Stimulated activated CD8-positive, alpha-beta memory T cell treated with anti-CD3 and anti-CD28 coated beads, Interleukin-4, amount 100 ng/mL, for 24 hours (primary cell): ENCODE measurements at regions not wholly inside any gene's neighbourhood (a gene's known extent, or its start where the extent isn't known, plus 50 kb on each side); places are given as distances from the start of the nearest gene placed in this dataset.
"Not testable (repeated sequence)": the region's sequence is repeated elsewhere in the genome, so short reads cannot be mapped to it uniquely, and the experiment has no call there.

Experiments used
- DNase-seq: peaks from one replicate; pipeline ENCODE4 v3.0.0-alpha.2; 2020; ENCODE audit warnings: low read depth

DNA sequence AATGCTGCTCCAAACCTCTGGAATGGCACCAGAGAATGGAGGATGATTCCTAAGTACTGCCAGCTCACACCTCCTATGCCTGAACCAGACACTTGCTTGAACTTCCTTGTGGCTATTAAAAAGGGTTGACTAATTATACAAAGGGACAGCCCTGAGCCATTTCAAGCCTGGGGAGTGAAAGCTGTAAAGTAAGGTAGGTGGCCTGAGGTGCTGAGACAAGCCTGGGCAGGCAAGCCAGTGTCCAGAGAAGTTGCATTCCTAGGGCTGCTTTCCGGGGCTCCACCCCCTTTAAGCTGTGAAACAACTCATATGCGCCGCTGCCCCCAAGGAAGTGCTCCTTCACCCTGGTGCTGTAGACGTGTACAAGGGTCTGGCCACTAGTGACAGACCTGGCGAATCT lies 79.9 kb upstream of the SLC1A3 start:
- DNase-seq: no peak

DNA sequence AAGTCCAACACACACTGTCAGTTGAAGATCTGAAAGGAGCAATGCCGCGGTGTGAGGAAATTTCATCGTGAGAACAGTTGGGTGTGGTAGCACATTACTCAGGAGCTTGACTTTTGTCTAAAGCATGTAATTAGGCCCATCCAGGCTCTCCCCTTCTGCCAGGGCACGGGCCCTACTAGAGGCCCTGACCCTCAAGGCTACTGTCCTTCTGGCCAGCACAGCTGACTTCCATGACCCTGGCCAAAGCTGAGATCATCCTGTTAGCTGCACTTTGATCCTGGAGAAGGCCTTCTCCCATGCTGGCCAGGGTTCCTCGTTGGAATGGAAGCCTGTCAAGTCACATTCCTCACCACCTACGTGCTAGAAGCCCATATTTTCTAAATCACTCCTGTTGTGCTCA lies 77.8 kb upstream of the SLC1A3 start:
- DNase-seq: no peak

DNA sequence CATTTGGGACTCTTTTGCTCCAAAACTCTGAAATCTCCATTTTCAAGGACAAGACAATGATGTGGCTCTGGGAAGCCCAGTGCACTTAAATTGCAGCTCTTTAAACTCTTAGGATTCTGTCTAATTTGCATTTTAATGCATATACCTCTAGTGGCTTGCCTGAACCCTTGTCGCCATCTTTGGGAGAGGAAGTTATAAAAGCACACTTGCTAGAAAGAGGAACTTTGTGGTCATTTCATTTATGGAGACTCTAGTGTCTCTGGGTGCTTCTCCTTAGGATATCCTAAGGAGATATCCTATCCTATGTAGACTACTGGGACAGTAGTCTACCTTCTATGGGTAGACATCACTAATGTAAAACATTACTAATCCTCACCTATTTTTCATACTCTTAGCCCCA lies 77.3 kb upstream of the SLC1A3 start:
- no peak for DNase-seq

DNA sequence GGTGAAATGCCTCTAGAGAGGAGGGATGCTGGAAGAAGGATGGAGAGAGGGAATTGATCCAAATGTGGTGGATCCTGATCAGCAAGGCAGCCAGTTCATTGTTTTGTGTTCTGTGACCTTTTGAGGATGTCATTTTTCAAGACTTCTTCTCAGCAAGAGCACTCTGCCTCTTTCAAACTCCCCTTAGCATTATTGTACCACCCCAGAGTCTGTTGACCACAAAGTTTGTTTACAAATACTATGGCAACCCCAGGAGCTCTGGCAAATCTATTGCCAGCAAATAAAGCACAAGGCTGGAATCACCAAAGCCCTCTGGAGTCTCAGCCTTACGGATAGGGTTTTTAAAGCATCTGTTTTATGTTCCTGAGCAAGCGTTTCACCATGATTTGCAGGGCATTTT lies 76.2 kb upstream of the SLC1A3 start:
- no peak for DNase-seq

DNA sequence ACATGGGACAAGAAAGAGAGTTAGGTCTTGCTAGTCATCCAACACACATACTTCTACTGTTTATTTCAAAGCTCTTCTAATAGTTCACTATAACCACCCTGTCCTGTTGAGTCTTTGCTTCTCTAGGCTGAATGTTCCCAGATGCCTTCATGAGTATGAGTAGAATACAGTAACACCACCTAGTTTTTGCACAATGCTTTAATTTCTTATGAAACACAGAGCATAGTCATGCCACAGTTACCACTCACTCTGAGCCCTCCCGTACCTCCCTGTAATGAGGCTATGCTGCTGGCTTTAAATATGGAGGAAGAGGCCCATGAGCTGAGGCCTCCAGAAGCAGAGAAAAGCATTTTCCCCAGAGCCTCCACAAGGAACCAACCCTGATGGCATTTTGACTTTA lies 75.0 kb upstream of the SLC1A3 start:
- no peak for DNase-seq

DNA sequence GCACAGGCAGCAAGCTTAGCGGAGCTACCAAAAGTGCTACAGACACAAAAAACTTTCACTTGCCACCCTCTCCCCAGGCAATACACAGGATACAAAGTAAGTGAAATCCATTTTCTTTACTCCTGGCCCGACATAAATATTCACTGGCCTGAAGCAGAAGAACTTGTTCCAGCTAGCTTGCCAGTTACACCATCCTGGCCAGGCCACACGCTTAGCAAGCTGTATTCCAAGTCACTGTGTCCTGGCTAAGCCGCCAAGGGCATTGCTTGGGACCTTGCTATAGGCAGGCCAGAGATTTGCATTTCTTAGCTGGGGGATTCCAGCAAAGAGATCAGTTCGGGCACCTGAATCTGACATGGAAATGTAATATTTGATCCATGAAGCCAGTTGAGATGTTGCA lies 71.0 kb upstream of the SLC1A3 start:
- DNase-seq: no peak

DNA sequence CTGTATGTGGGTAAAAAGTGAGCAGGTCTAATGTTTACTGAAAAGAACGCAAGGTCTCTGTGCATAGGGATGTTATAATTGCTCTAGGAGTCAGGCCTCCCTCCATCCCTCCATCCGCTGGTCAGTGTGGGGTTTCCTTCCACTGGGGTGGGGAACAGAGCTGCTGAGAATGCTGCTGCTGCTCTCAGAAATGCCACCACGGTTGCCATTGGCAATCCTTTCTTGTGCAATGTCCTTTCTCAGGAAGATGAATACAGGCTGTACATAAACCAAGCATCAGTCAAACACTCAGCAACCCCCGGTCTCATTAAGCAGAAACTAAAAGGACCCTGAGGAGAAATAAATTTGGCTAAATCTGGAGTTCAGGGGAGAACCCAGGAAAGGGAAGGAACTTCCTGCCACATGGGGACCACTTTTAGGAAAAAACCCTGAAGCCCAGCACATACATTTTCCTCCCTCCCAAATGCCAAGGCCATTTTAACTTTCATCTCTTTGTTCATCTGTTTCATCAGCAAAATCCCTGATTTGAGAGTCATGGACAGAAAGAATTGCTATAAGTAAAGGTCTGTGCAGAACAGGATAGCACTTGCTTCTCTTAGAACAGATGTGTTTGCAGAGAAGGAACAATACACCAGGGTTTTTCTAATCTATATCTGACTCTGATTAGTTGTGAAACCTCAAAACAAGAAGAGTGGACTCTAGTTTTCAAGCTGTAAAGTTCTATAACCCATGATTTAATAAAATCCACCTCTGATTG lies 70.4 kb upstream of the SLC1A3 start:
- no peak for DNase-seq

DNA sequence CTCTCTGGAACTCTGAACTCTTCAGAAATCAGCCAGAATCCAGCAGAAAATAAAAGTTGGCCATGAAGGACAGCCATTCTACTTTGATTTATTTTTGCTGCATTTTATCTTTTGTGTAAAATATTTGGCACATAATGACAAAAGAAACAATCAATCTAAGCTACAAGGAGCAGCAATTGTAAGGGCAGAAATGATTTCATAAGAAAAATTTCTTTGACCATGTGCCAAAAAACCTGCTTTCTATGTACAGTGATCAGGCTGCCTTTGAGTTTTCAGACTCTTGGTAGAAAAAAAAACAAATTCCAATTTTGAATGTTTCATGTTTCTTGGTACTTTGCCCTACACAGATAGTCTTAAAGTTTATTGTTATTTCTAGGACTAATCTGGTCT lies 69.8 kb upstream of the SLC1A3 start:
- no peak for DNase-seq

DNA sequence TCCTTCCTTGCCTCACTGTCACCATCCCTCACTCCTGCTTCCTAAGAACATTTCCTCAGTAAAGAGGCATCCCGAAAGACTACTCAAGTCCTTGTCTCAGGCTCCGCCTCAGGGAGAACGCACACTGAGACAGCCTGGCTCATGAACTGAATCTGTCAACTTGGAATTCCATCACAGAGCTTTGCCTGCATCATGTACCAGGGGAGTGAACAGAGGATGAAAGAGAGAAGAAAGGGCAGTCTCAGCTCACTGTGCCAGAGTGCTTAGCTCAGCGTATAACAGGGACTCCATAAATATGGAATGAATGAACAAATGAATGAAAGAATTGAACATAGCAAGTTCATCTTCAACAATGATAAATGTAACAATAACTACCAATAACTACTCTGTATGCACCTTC lies 68.7 kb upstream of the SLC1A3 start:
- no peak for DNase-seq

DNA sequence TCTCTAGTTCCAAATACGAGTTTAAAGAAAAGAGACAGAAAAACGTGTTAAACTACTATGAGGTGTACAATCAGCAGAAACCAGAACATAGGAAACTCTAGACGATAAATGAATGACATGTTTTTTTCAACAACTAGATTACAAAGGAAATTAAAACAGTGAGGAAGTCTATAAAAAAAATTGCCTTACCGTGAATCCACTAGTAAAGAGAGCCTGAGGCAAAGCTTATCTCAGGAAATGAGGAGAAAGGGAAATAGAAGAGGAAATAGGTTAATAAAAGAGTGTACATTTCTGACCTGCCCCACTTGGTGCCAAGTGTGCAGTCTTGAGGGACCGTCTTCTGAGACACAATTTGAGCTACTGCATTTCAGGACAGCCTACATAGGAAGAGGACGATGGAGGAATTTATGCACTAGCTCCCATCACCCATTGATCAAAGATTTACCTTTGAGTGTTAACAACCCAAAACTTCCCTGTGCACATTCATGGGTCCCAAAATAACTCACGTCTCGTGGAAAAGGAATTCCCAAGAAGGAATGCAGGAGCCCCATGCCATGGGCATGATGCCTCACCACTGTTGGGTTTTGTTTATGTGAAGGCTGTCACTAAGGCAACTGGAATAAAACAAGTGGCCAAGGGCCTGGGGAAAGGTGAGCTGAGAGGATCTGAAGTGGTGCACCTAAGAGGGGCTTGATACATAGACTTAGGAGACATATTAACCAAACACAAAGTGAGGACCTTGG lies 53.6 kb upstream of the SLC1A3 start:
- no peak for DNase-seq

DNA sequence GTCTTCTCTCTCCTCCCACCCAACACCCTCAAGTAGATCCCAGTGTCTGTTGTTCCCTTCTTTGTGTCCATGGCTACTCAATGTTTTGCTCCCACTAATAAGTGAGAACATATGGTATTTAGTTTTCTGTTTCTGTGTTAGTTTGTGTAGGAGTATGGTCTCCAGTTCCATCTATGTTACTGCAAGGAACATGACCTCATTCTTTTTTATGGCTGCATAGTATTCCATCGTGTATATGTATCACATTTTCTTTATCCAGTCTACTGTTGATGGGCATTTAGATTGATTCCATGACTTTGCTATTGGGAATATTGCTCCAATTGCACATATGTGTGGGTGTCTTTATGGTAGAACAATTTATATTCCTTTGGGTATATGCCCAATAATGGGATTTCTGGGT lies 51.4 kb upstream of the SLC1A3 start:
- DNase-seq: not testable (repeated sequence)
